A549 (cell line): ENCODE measurements at regions not wholly inside any gene's neighbourhood (a gene's known extent, or its start where the extent isn't known, plus 50 kb on each side); places are given as distances from the start of the nearest gene placed in this dataset.

Experiments used
- ATAC-seq, 2 experiments: fragments of 200-7000 bp in 1 of 2; fragments of >200 bp in 1 of 2; cut with Nextera tagmentation in 1 of 2; cut with Tn5 transposase in 1 of 2; 3 replicates each; pipeline versions ENCODE4 v1.8.0 to v1.9.1; 2018 to 2020; ENCODE audit warnings: mild to moderate bottlenecking in 1 of 2, moderate library complexity in 1 of 2
- CTCF ChIA-PET: fragments of 300-600 bp; sonication (Branson Sonifier 250); formaldehyde crosslinking; extraction: SDS; loops from one replicate; lab custom pipeline; 2021; ENCODE audit warnings: antibody characterized with exemption, inconsistent platforms; lab: Yijun Ruan, JAX
- POLR2A ChIA-PET: fragments of 350-600 bp; formaldehyde crosslinking; extraction: SDS; loops from one replicate; lab custom pipeline; 2021; ENCODE audit warnings: antibody characterized with exemption, inconsistent platforms; lab: Yijun Ruan, JAX
- DNase-seq, 2 experiments: peaks; one replicate each; pipeline versions ENCODE4 v3.0.0 to v3.0.0-alpha.2; 2011 to 2016; ENCODE audit warnings: low read depth in 1 of 2, low spot score in 1 of 2
- FAIRE-seq: peaks from 2 replicates; lab custom pipeline; 2011; peaks lifted over from hg19 to GRCh38; lab: Jason Lieb, UNC
- H3K27ac ChIP-seq, 2 experiments: fragments of >200 bp; sonication (Bioruptor Twin); formaldehyde crosslinking; 3 replicates each; pipeline ENCODE4 v1.5.1; 2016 to 2017
- H3K4me1 ChIP-seq: fragments of >200 bp; sonication (Bioruptor Twin); formaldehyde crosslinking; 3 replicates; pipeline ENCODE4 v1.6.1; 2016
- H3K4me2 ChIP-seq: fragments of >200 bp; sonication (Bioruptor Twin); formaldehyde crosslinking; 3 replicates; pipeline ENCODE4 v1.6.1; 2016
- H3K4me3 ChIP-seq: fragments of >200 bp; sonication (Bioruptor Twin); formaldehyde crosslinking; 3 replicates; pipeline ENCODE4 v1.5.1; 2016
- H3K9me3 ChIP-seq: fragments of >200 bp; sonication (Bioruptor Twin); formaldehyde crosslinking; 3 replicates; pipeline ENCODE4 v1.6.1; 2016
- CBX8 ChIP-seq: fragments of 200-600 bp; sonication (generic); IDR thresholded peaks from 2 replicates; pipeline ENCODE4 v1.6.1; 2016
- CEBPB ChIP-seq, 2 experiments: fragments of >200 bp in 1 of 2; sonication (Bioruptor Twin) in 1 of 2; formaldehyde crosslinking in 1 of 2; IDR thresholded peaks; 2 replicates each; pipeline ENCODE4 v1.6.1; 2012 to 2016
- ESRRA ChIP-seq: fragments of 150-350 bp; IDR thresholded peaks from 2 replicates; pipeline ENCODE4 v1.6.1; 2014; ENCODE audit warnings: mild to moderate bottlenecking, low read length, borderline replicate concordance
- HDAC2 ChIP-seq: fragments of 200-600 bp; sonication (generic); IDR thresholded peaks from 2 replicates; pipeline ENCODE4 v1.6.1; 2016
- JUNB ChIP-seq: fragments of >200 bp; sonication (Bioruptor Twin); formaldehyde crosslinking; IDR thresholded peaks from 2 replicates; pipeline ENCODE4 v1.6.1; 2016
- KDM1A ChIP-seq: fragments of 200-600 bp; sonication (generic); IDR thresholded peaks from 2 replicates; pipeline ENCODE4 v1.6.1; 2016; ENCODE audit warnings: low read depth, mild to moderate bottlenecking
- MAFK ChIP-seq: fragments of 450-650 bp; IDR thresholded peaks from 2 replicates; pipeline ENCODE4 v1.6.1; 2014; ENCODE audit not compliant: partially characterized antibody
- NPAS2 ChIP-seq: fragments of 250-450 bp; sonication (Bioruptor Pico); IDR thresholded peaks from 2 replicates; pipeline ENCODE4 v1.8.0; 2022; ENCODE audit warnings: mild to moderate bottlenecking, moderate library complexity, borderline replicate concordance
- POLR2AphosphoS2 ChIP-seq: conservative IDR thresholded peaks from 2 replicates; pipeline ENCODE4 v1.6.1; 2012; ENCODE audit warnings: low read length, improper control_type of control experiment, inconsistent platforms
- RAD21 ChIP-seq, 2 experiments: fragments of >200 bp in 1 of 2; sonication (Bioruptor Twin) in 1 of 2; formaldehyde crosslinking in 1 of 2; IDR thresholded peaks in 1 of 2; conservative IDR thresholded peaks in 1 of 2; 2 replicates in 1 of 2; 3 replicates in 1 of 2; pipeline ENCODE4 v1.6.1; 2012 to 2018; ENCODE audit warnings: inconsistent platforms in 1 of 2
- RARB ChIP-seq: fragments of 250-450 bp; sonication (Bioruptor Pico); IDR thresholded peaks from 2 replicates; pipeline ENCODE4 v1.8.0; 2021; ENCODE audit warnings: mild to moderate bottlenecking, moderate library complexity
- TFCP2L1 ChIP-seq: fragments of 250-450 bp; sonication (Bioruptor Pico); IDR thresholded peaks from 2 replicates; pipeline ENCODE4 v1.5.0; 2021; ENCODE audit warnings: mild to moderate bottlenecking
- ZFP36 ChIP-seq: fragments of 450-650 bp; IDR thresholded peaks from 2 replicates; pipeline ENCODE4 v1.6.1; 2014; ENCODE audit warnings: borderline replicate concordance; ENCODE audit not compliant: partially characterized antibody
- ZNF302 ChIP-seq: fragments of 250-450 bp; sonication (Bioruptor Pico); IDR thresholded peaks from 2 replicates; pipeline ENCODE4 v1.9.0; 2021; ENCODE audit warnings: inconsistent platforms, mild to moderate bottlenecking, moderate library complexity
- WGBS: methylation state at CpG from one replicate; pipeline ENCODE4 v1.1.6; 2017; ENCODE audit errors: missing lambda C conversion rate; 5-methylcytosine and 5-hydroxymethylcytosine counted together
- TF ChIP-seq, protein P1 (sequence below): fragments of >200 bp; sonication (Bioruptor Twin); formaldehyde crosslinking; IDR thresholded peaks from 3 replicates; pipeline ENCODE4 v1.5.1; 2016
- TF ChIP-seq, protein P2 (sequence below): fragments of 250-450 bp; sonication (Bioruptor Pico); IDR thresholded peaks from 2 replicates; pipeline ENCODE4 v1.5.0; 2021; ENCODE audit warnings: mild to moderate bottlenecking, moderate library complexity, borderline replicate concordance
- TF ChIP-seq, protein P3 (sequence below): fragments of 150-350 bp; IDR thresholded peaks from 2 replicates; pipeline ENCODE4 v1.6.1; 2014; ENCODE audit warnings: low read depth, mild to moderate bottlenecking, low read length
- TF ChIP-seq, protein P4 (sequence below): IDR thresholded peaks from 2 replicates; pipeline ENCODE4 v1.6.1; 2012; ENCODE audit warnings: low read depth, borderline replicate concordance
- TF ChIP-seq, protein P5 (sequence below): fragments of 450-650 bp; IDR thresholded peaks from 2 replicates; pipeline ENCODE4 v1.6.1; 2014; ENCODE audit warnings: antibody characterized with exemption

DNA sequence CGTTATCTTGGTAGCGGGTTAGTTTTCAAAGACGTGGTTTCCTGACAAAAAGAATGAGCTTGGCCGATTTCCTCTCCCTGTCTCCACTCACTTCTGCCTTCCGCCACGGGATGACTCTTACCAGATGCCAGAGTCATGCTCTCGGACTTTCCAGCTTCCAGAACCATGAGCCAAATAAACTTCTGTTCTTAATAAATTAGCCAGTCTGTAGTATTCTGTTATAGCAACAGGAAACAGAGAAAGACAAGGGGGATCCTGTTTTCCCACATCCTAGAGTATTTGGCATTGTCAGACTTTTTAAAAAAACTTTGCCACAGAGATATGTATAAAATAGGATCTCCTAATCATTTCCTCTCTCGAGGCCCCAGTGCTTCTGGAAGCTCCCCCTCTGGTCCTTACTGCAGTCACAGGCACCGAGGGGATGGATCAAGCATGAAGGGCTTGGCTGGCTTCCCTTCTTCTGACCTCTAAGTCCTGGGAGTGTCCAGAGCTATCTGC is 84.9 kb upstream of the NAA20 start:
- POLR2A ChIA-PET = no interaction called here
- no peak overlapping the region for H3K27ac ChIP-seq
- peaks cover 28% of the 10 kb centered on the region for H3K4me1 ChIP-seq
- no peak for ATAC-seq
- TF ChIP-seq, protein P1, sequence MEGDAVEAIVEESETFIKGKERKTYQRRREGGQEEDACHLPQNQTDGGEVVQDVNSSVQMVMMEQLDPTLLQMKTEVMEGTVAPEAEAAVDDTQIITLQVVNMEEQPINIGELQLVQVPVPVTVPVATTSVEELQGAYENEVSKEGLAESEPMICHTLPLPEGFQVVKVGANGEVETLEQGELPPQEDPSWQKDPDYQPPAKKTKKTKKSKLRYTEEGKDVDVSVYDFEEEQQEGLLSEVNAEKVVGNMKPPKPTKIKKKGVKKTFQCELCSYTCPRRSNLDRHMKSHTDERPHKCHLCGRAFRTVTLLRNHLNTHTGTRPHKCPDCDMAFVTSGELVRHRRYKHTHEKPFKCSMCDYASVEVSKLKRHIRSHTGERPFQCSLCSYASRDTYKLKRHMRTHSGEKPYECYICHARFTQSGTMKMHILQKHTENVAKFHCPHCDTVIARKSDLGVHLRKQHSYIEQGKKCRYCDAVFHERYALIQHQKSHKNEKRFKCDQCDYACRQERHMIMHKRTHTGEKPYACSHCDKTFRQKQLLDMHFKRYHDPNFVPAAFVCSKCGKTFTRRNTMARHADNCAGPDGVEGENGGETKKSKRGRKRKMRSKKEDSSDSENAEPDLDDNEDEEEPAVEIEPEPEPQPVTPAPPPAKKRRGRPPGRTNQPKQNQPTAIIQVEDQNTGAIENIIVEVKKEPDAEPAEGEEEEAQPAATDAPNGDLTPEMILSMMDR = no peak
- TF ChIP-seq POLR2AphosphoS2 (no peak), TFCP2L1 (CRISPR knock-in tag) (no peak), RARB (CRISPR knock-in tag) (no peak), MAFK (no peak), CBX8 (no peak), NPAS2 (CRISPR knock-in tag) (no peak), CEBPB (IDR thresholded peaks at IDR 0.05) (no peak), ZFP36 (no peak), ZNF302 (CRISPR knock-in tag) (no peak)
- TF ChIP-seq, protein P2, sequence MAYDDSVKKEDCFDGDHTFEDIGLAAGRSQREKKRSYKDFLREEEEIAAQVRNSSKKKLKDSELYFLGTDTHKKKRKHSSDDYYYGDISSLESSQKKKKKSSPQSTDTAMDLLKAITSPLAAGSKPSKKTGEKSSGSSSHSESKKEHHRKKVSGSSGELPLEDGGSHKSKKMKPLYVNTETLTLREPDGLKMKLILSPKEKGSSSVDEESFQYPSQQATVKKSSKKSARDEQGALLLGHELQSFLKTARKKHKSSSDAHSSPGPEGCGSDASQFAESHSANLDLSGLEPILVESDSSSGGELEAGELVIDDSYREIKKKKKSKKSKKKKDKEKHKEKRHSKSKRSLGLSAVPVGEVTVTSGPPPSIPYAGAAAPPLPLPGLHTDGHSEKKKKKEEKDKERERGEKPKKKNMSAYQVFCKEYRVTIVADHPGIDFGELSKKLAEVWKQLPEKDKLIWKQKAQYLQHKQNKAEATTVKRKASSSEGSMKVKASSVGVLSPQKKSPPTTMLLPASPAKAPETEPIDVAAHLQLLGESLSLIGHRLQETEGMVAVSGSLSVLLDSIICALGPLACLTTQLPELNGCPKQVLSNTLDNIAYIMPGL (CRISPR knock-in tag) = no peak
- TF ChIP-seq, protein P3, sequence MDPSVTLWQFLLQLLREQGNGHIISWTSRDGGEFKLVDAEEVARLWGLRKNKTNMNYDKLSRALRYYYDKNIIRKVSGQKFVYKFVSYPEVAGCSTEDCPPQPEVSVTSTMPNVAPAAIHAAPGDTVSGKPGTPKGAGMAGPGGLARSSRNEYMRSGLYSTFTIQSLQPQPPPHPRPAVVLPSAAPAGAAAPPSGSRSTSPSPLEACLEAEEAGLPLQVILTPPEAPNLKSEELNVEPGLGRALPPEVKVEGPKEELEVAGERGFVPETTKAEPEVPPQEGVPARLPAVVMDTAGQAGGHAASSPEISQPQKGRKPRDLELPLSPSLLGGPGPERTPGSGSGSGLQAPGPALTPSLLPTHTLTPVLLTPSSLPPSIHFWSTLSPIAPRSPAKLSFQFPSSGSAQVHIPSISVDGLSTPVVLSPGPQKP = no peak
- TF ChIP-seq, protein P4, sequence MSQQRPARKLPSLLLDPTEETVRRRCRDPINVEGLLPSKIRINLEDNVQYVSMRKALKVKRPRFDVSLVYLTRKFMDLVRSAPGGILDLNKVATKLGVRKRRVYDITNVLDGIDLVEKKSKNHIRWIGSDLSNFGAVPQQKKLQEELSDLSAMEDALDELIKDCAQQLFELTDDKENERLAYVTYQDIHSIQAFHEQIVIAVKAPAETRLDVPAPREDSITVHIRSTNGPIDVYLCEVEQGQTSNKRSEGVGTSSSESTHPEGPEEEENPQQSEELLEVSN = no peak
- H3K4me2 ChIP-seq = no peak overlapping the region
- no peak for DNase-seq
- 85% methylated on average over 9 of the region's 9 CpGs for whole genome bisulfite sequencing
- CTCF ChIA-PET = interaction anchor here (0.7 to 0.9 kb wide), 2 partner anchors 42 to 239 kb away, joined by 3 read pairs; no protein-coding TSS in a partner anchor
- H3K9me3 ChIP-seq = no peaks in the 10 kb centered on the region
- H3K4me3 ChIP-seq = no peak overlapping the region
- FAIRE-seq = no peak

DNA sequence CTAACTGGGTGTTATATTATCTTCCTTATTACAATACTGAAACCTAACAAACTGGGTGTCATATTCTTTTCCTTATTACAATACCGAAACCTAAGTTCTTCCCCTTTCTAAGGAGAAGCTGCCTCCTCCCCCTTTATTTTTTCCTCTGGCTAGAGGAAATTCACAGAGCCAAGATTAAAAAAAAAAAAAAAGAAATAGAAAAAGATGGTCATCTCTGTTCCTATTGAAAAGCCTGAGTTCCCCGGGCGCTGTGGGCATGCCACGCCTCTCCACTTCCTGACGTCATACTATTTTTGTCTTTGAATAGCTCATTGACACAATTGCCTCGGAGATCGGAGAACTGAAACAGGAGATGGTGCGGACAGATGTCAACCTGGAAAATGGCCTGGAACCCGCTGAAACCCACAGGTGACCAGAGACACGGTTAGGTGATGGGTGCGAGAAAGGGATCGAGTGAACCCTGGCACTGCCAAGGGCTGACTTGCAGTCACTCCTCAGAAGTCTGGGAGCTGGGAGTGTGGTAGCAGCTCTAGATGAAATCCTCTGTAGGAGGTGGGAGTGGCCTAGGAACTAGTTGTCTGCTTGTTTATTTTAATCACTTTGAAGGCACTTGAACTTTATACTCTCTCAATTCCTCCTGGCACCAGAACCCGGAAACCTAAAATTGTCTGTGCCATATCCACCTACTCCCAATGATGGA is 82.2 kb upstream of the NAA20 start:
- Histone ChIP-seq H3K4me3 (peak overlapping the region; percentile 17; the same call in 2 of the 3 replicates), H3K27ac (peak overlapping the region; percentile 31 to 64; a peak in 5 of 6 replicates), H3K9me3 (no peaks in the 10 kb centered on the region), H3K4me2 (peak overlapping the region; percentile 68), H3K4me1 (peaks cover 24% of the 10 kb centered on the region)
- peak; percentile 51 to 74 for DNase-seq
- ATAC-seq = peak; percentile 59 to 82; a peak in 5 of 6 replicates
- FAIRE-seq = no peak
- CTCF ChIA-PET = interaction anchor here (0.6 to 1.4 kb wide), 6 partner anchors 13 to 81 kb away, joined by 3 to 6 read pairs (median 4); no protein-coding TSS in a partner anchor
- TF ChIP-seq MAFK = no peak
- TF ChIP-seq, protein P5, sequence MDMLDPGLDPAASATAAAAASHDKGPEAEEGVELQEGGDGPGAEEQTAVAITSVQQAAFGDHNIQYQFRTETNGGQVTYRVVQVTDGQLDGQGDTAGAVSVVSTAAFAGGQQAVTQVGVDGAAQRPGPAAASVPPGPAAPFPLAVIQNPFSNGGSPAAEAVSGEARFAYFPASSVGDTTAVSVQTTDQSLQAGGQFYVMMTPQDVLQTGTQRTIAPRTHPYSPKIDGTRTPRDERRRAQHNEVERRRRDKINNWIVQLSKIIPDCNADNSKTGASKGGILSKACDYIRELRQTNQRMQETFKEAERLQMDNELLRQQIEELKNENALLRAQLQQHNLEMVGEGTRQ = no peak
- no peak for TF ChIP-seq RAD21 (conservative IDR thresholded peaks at IDR 0.05 in 1 of 2, IDR thresholded peaks at IDR 0.05 in 1 of 2)
- no peak for TF ChIP-seq ESRRA
- no peak for TF ChIP-seq HDAC2
- no peak for TF ChIP-seq KDM1A
- TF ChIP-seq JUNB = no peak
- no peak for TF ChIP-seq TFCP2L1 (CRISPR knock-in tag)
- POLR2A ChIA-PET = no interaction called here
- 31% methylated on average over 13 of the region's 13 CpGs for WGBS
